A549 (cell line): ENCODE measurements at regions not wholly inside any gene's neighbourhood (a gene's known extent, or its start where the extent isn't known, plus 50 kb on each side); places are given as distances from the start of the nearest gene placed in this dataset.

Experiments
- ATAC-seq, 2 experiments: fragments of 200-7000 bp in 1 of 2; fragments of >200 bp in 1 of 2; cut with Nextera tagmentation in 1 of 2; cut with Tn5 transposase in 1 of 2; 3 replicates each; pipeline versions ENCODE4 v1.8.0 to v1.9.1; 2018 to 2020; ENCODE audit warnings: mild to moderate bottlenecking in 1 of 2, moderate library complexity in 1 of 2
- CTCF ChIA-PET: fragments of 300-600 bp; sonication (Branson Sonifier 250); formaldehyde crosslinking; extraction: SDS; loops from one replicate; lab custom pipeline; 2021; ENCODE audit warnings: antibody characterized with exemption, inconsistent platforms; lab: Yijun Ruan, JAX
- POLR2A ChIA-PET: fragments of 350-600 bp; formaldehyde crosslinking; extraction: SDS; loops from one replicate; lab custom pipeline; 2021; ENCODE audit warnings: antibody characterized with exemption, inconsistent platforms; lab: Yijun Ruan, JAX
- DNase-seq, 2 experiments: peaks; one replicate each; pipeline versions ENCODE4 v3.0.0 to v3.0.0-alpha.2; 2011 to 2016; ENCODE audit warnings: low read depth in 1 of 2, low spot score in 1 of 2
- FAIRE-seq: peaks from 2 replicates; lab custom pipeline; 2011; peaks lifted over from hg19 to GRCh38; lab: Jason Lieb, UNC
- H3K27ac ChIP-seq, 2 experiments: fragments of >200 bp; sonication (Bioruptor Twin); formaldehyde crosslinking; 3 replicates each; pipeline ENCODE4 v1.5.1; 2016 to 2017
- H3K4me1 ChIP-seq: fragments of >200 bp; sonication (Bioruptor Twin); formaldehyde crosslinking; 3 replicates; pipeline ENCODE4 v1.6.1; 2016
- H3K4me2 ChIP-seq: fragments of >200 bp; sonication (Bioruptor Twin); formaldehyde crosslinking; 3 replicates; pipeline ENCODE4 v1.6.1; 2016
- H3K4me3 ChIP-seq: fragments of >200 bp; sonication (Bioruptor Twin); formaldehyde crosslinking; 3 replicates; pipeline ENCODE4 v1.5.1; 2016
- H3K9me3 ChIP-seq: fragments of >200 bp; sonication (Bioruptor Twin); formaldehyde crosslinking; 3 replicates; pipeline ENCODE4 v1.6.1; 2016
- CBX2 ChIP-seq: fragments of 200-600 bp; sonication (generic); IDR thresholded peaks from 2 replicates; pipeline ENCODE4 v1.6.1; 2016; ENCODE audit warnings: low read depth, mild to moderate bottlenecking, borderline replicate concordance
- EHMT2 ChIP-seq: fragments of 200-600 bp; sonication (generic); IDR thresholded peaks from 2 replicates; pipeline ENCODE4 v1.6.1; 2016; ENCODE audit warnings: antibody characterized with exemption, low read depth, mild to moderate bottlenecking, moderate library complexity
- ESRRA ChIP-seq: fragments of 150-350 bp; IDR thresholded peaks from 2 replicates; pipeline ENCODE4 v1.6.1; 2014; ENCODE audit warnings: mild to moderate bottlenecking, low read length, borderline replicate concordance
- HES2 ChIP-seq: fragments of >200 bp; sonication (Bioruptor Twin); formaldehyde crosslinking; IDR thresholded peaks from 2 replicates; pipeline ENCODE4 v1.6.1; 2016
- HEYL ChIP-seq: fragments of 250-450 bp; sonication (Bioruptor Pico); IDR thresholded peaks from 2 replicates; pipeline ENCODE4 v1.8.0; 2021; ENCODE audit warnings: mild to moderate bottlenecking, moderate library complexity
- HOXB5 ChIP-seq: fragments of 250-450 bp; sonication (Bioruptor Pico); IDR thresholded peaks from 2 replicates; pipeline ENCODE4 v1.5.0; 2020; ENCODE audit warnings: mild to moderate bottlenecking, moderate library complexity
- JUN ChIP-seq, 2 experiments: fragments of >200 bp; sonication (Bioruptor Twin); formaldehyde crosslinking; IDR thresholded peaks; 2 replicates in 1 of 2; 3 replicates in 1 of 2; pipeline ENCODE4 v1.6.1; 2016 to 2017
- KDM5A ChIP-seq: fragments of 200-600 bp; sonication (generic); IDR thresholded peaks from 2 replicates; pipeline ENCODE4 v1.6.1; 2016; ENCODE audit warnings: antibody characterized with exemption, mild to moderate bottlenecking
- MAFK ChIP-seq: fragments of 450-650 bp; IDR thresholded peaks from 2 replicates; pipeline ENCODE4 v1.6.1; 2014; ENCODE audit not compliant: partially characterized antibody
- MAX ChIP-seq: IDR thresholded peaks from 2 replicates; pipeline ENCODE4 v1.6.1; 2012
- MYC ChIP-seq: IDR thresholded peaks from 2 replicates; pipeline ENCODE4 v1.6.1; 2012; ENCODE audit warnings: mild to moderate bottlenecking, inconsistent platforms, low read length, improper control_type of control experiment, borderline replicate concordance
- PHF8 ChIP-seq: fragments of 200-600 bp; sonication (generic); IDR thresholded peaks from 2 replicates; pipeline ENCODE4 v1.6.1; 2016; ENCODE audit warnings: low read depth, mild to moderate bottlenecking, antibody characterized with exemption, moderate library complexity, borderline replicate concordance
- RAD21 ChIP-seq, 2 experiments: fragments of >200 bp in 1 of 2; sonication (Bioruptor Twin) in 1 of 2; formaldehyde crosslinking in 1 of 2; IDR thresholded peaks in 1 of 2; conservative IDR thresholded peaks in 1 of 2; 2 replicates in 1 of 2; 3 replicates in 1 of 2; pipeline ENCODE4 v1.6.1; 2012 to 2018; ENCODE audit warnings: inconsistent platforms in 1 of 2
- RARB ChIP-seq: fragments of 250-450 bp; sonication (Bioruptor Pico); IDR thresholded peaks from 2 replicates; pipeline ENCODE4 v1.8.0; 2021; ENCODE audit warnings: mild to moderate bottlenecking, moderate library complexity
- RCOR1 ChIP-seq: fragments of 150-350 bp; IDR thresholded peaks from 2 replicates; pipeline ENCODE4 v1.6.1; 2014; ENCODE audit warnings: antibody characterized with exemption, low read length, low read depth
- RFX5 ChIP-seq: fragments of 450-650 bp; IDR thresholded peaks from 2 replicates; pipeline ENCODE4 v1.7.1; 2014; ENCODE audit warnings: antibody characterized with exemption, mild to moderate bottlenecking, moderate library complexity
- RNF2 ChIP-seq: fragments of 200-600 bp; sonication (generic); IDR thresholded peaks from 2 replicates; pipeline ENCODE4 v1.6.1; 2016; ENCODE audit warnings: low read depth, mild to moderate bottlenecking, antibody characterized with exemption, moderate library complexity, borderline replicate concordance
- SREBF2 ChIP-seq: fragments of 450-650 bp; IDR thresholded peaks from 2 replicates; pipeline ENCODE4 v1.6.1; 2014; ENCODE audit warnings: mild to moderate bottlenecking, moderate library complexity
- TP53 ChIP-seq: fragments of 250-450 bp; sonication (Bioruptor Pico); IDR thresholded peaks from 2 replicates; pipeline ENCODE4 v1.5.0; 2021; ENCODE audit warnings: mild to moderate bottlenecking, moderate library complexity
- USF2 ChIP-seq: fragments of 450-650 bp; IDR thresholded peaks from 2 replicates; pipeline ENCODE4 v1.6.1; 2014; ENCODE audit warnings: antibody characterized with exemption
- WGBS: methylation state at CpG from one replicate; pipeline ENCODE4 v1.1.6; 2017; ENCODE audit errors: missing lambda C conversion rate; 5-methylcytosine and 5-hydroxymethylcytosine counted together
- TF ChIP-seq, protein P1 (sequence below): fragments of 200-600 bp; sonication (generic); IDR thresholded peaks from 2 replicates; pipeline ENCODE4 v1.6.1; 2016; ENCODE audit warnings: antibody characterized with exemption, mild to moderate bottlenecking, moderate library complexity
- TF ChIP-seq, protein P2 (sequence below): IDR thresholded peaks from 2 replicates; pipeline ENCODE4 v1.6.1; 2012; ENCODE audit warnings: low read depth, borderline replicate concordance

GRCh38 chr4:132003593-132003992 lies 1145.5 kb upstream of the PCDH10 start:
- CTCF ChIA-PET, result no interaction called here
- TF ChIP-seq HEYL (CRISPR knock-in tag), result no peak
- no peak for TF ChIP-seq RAD21 (conservative IDR thresholded peaks at IDR 0.05 in 1 of 2, IDR thresholded peaks at IDR 0.05 in 1 of 2)
- TF ChIP-seq PHF8, result no peak
- TF ChIP-seq TP53 (CRISPR knock-in tag), result no peak
- no peak for TF ChIP-seq HOXB5 (CRISPR knock-in tag)
- no peak for TF ChIP-seq SREBF2
- TF ChIP-seq, protein P1, sequence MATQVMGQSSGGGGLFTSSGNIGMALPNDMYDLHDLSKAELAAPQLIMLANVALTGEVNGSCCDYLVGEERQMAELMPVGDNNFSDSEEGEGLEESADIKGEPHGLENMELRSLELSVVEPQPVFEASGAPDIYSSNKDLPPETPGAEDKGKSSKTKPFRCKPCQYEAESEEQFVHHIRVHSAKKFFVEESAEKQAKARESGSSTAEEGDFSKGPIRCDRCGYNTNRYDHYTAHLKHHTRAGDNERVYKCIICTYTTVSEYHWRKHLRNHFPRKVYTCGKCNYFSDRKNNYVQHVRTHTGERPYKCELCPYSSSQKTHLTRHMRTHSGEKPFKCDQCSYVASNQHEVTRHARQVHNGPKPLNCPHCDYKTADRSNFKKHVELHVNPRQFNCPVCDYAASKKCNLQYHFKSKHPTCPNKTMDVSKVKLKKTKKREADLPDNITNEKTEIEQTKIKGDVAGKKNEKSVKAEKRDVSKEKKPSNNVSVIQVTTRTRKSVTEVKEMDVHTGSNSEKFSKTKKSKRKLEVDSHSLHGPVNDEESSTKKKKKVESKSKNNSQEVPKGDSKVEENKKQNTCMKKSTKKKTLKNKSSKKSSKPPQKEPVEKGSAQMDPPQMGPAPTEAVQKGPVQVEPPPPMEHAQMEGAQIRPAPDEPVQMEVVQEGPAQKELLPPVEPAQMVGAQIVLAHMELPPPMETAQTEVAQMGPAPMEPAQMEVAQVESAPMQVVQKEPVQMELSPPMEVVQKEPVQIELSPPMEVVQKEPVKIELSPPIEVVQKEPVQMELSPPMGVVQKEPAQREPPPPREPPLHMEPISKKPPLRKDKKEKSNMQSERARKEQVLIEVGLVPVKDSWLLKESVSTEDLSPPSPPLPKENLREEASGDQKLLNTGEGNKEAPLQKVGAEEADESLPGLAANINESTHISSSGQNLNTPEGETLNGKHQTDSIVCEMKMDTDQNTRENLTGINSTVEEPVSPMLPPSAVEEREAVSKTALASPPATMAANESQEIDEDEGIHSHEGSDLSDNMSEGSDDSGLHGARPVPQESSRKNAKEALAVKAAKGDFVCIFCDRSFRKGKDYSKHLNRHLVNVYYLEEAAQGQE, result no peak
- TF ChIP-seq MAFK, result no peak
- TF ChIP-seq MAX, result no peak
- no peak for TF ChIP-seq KDM5A
- TF ChIP-seq JUN (IDR thresholded peaks at IDR 0.05), result no peak
- TF ChIP-seq CBX2, result no peak
- TF ChIP-seq, all 56 proteins: peak for 0
- POLR2A ChIA-PET, result no interaction called here
- Histone ChIP-seq H3K27ac (no peak overlapping the region), H3K4me3 (no peak overlapping the region), H3K4me1 (no peaks in the 10 kb centered on the region), H3K4me2 (no peak overlapping the region), H3K9me3 (no peaks in the 10 kb centered on the region)
- DNase-seq (no peak), ATAC-seq (no peak), FAIRE-seq (no peak)
- 75% methylated on average over 2 of the region's 2 CpGs for WGBS

GRCh38 chr4:132015321-132015720 lies 1133.8 kb upstream of the PCDH10 start:
- H3K4me1 ChIP-seq, result no peaks in the 10 kb centered on the region
- no peak for FAIRE-seq
- ATAC-seq, result no peak
- no peak overlapping the region for H3K4me3 ChIP-seq
- DNase-seq, result no peak
- no peak overlapping the region for H3K27ac ChIP-seq
- POLR2A ChIA-PET, result no interaction called here
- no peak for TF ChIP-seq EHMT2
- TF ChIP-seq, all 56 proteins: peak for 0
- CTCF ChIA-PET, result no interaction called here
- Histone ChIP-seq H3K9me3 (no peaks in the 10 kb centered on the region), H3K4me2 (no peak overlapping the region)

DNA sequence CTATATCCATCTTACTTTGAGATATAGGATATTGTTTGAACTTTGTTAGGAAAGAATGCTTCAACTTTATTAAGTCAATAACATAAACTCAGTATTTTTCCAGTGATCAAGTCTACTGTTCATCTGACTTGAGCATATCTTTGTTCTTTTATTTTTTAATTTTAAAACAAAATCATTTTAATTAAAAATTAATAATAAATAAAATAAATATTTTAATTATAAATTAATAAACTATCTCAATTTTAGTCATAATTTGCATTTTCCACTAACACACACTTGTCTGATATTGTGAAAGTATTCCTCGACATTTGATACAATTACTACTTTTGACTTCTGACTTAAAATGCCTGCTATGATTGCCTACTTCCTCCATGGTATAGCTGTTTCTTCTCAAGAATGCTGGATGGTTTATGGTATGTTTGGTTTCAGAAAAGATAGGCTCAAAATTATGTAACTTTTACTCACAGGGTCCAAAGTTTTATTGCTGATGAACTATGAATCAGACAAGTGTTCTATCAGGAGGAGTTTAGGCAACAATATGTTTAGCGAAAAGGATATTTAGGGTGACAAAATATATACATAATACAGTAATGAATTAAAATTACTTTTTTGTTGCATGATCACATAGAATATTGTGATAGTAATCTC lies 1132.3 kb upstream of the PCDH10 start:
- ATAC-seq (no peak), DNase-seq (peak in 1 of 2 experiments; percentile 4), FAIRE-seq (no peak)
- H3K9me3 ChIP-seq, result no peaks in the 10 kb centered on the region
- no peak overlapping the region for H3K4me3 ChIP-seq
- ChIA-PET CTCF (no interaction called here), POLR2A (no interaction called here)
- no peaks in the 10 kb centered on the region for H3K4me1 ChIP-seq
- no peak overlapping the region for H3K27ac ChIP-seq
- no peak for TF ChIP-seq RFX5
- no peak for TF ChIP-seq RCOR1
- TF ChIP-seq RARB (CRISPR knock-in tag), result no peak
- no peak for TF ChIP-seq PHF8
- no peak for TF ChIP-seq SREBF2
- TF ChIP-seq ESRRA, result no peak
- no peak for TF ChIP-seq HES2
- TF ChIP-seq KDM5A, result no peak
- TF ChIP-seq, protein P2, sequence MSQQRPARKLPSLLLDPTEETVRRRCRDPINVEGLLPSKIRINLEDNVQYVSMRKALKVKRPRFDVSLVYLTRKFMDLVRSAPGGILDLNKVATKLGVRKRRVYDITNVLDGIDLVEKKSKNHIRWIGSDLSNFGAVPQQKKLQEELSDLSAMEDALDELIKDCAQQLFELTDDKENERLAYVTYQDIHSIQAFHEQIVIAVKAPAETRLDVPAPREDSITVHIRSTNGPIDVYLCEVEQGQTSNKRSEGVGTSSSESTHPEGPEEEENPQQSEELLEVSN, result no peak
- no peak for TF ChIP-seq MAX
- no peak for TF ChIP-seq MYC
- no peak for TF ChIP-seq RNF2
- no peak for TF ChIP-seq USF2
- no peak for TF ChIP-seq CBX2
- peak overlapping the region; percentile 19; the same call in 1 of the 3 replicates for H3K4me2 ChIP-seq
- WGBS, result 24% methylated on average over 2 of the region's 2 CpGs
